ENCODE measurements at regions not wholly inside any gene's neighbourhood (a gene's known extent, or its start where the extent isn't known, plus 50 kb on each side); places are given as distances from the start of the nearest gene placed in this dataset.

- Histone ChIP-seq H3K4me1 (ENCODE audit: insufficient read depth, low read length, poor library complexity, severe bottlenecking) (no peaks in the 10 kb centered on the region), H3K27me3 (replicated peaks; ENCODE audit: insufficient read depth, low read depth, low read length, poor library complexity) (peaks cover 5% of the 10 kb centered on the region), H3K9me3 (ENCODE audit: low read depth, low read length, poor library complexity, severe bottlenecking) (no peaks in the 10 kb centered on the region), H3K27ac (ENCODE audit: low read depth, low read length, poor library complexity, severe bottlenecking) (no peak overlapping the region), H3K36me3 (ENCODE audit: insufficient read depth, low read length, poor library complexity, severe bottlenecking) (no peaks in the 10 kb centered on the region), H3K4me3 (ENCODE audit: low read depth, low read length, poor library complexity, severe bottlenecking) (no peak overlapping the region)
- no TSS peak for BruUV-seq (replicated peaks)
- CTCF ChIA-PET: no interaction called here
- intact Hi-C loops (cut with micrococcal nuclease; ENCODE audit: unreplicated experiment): no loop called here
- no peak for TF ChIP-seq CTCF (conservative IDR thresholded peaks at IDR 0.05; ENCODE audit: low read depth, low read length)
- no peak for TF ChIP-seq EZH2 (IDR thresholded peaks at IDR 0.05; ENCODE audit: borderline replicate concordance, low read depth, low read length, poor library complexity, severe bottlenecking)
- POLR2A ChIA-PET (ENCODE audit: low non-redundant PET): no interaction called here
- no peak for DNase-seq (ENCODE audit: low spot score)
These were observed 437.0 kb upstream of the ASIC2 start for GRCh38 chr17:33730131-33730530.

GRCh38 chr17:33732116-33732515 is 439.0 kb upstream of the ASIC2 start:
- Histone ChIP-seq H3K4me1 (ENCODE audit: insufficient read depth, low read length, poor library complexity, severe bottlenecking) (no peaks in the 10 kb centered on the region), H3K9me3 (ENCODE audit: low read depth, low read length, poor library complexity, severe bottlenecking) (no peaks in the 10 kb centered on the region), H3K27ac (ENCODE audit: low read depth, low read length, poor library complexity, severe bottlenecking) (no peak overlapping the region), H3K36me3 (ENCODE audit: insufficient read depth, low read length, poor library complexity, severe bottlenecking) (no peaks in the 10 kb centered on the region), H3K27me3 (replicated peaks; ENCODE audit: insufficient read depth, low read depth, low read length, poor library complexity) (peaks cover 3% of the 10 kb centered on the region), H3K4me3 (ENCODE audit: low read depth, low read length, poor library complexity, severe bottlenecking) (no peak overlapping the region)
- ChIA-PET CTCF (no interaction called here), POLR2A (ENCODE audit: low non-redundant PET) (no interaction called here)
- DNase-seq (ENCODE audit: low spot score): peak; percentile 28
- TF ChIP-seq CTCF (conservative IDR thresholded peaks at IDR 0.05; ENCODE audit: low read depth, low read length): no peak
- no peak for TF ChIP-seq EZH2 (IDR thresholded peaks at IDR 0.05; ENCODE audit: borderline replicate concordance, low read depth, low read length, poor library complexity, severe bottlenecking)
- no TSS peak for BruUV-seq (replicated peaks)
- intact Hi-C loops (cut with micrococcal nuclease; ENCODE audit: unreplicated experiment): no loop called here

- intact Hi-C loops (cut with micrococcal nuclease; ENCODE audit: unreplicated experiment): no loop called here
- ChIA-PET CTCF (no interaction called here), POLR2A (ENCODE audit: low non-redundant PET) (no interaction called here)
- peaks cover 3% of the 10 kb centered on the region for H3K27me3 ChIP-seq (replicated peaks; ENCODE audit: insufficient read depth, low read depth, low read length, poor library complexity)
- no peaks in the 10 kb centered on the region for H3K4me1 ChIP-seq (ENCODE audit: insufficient read depth, low read length, poor library complexity, severe bottlenecking)
- H3K27ac ChIP-seq (ENCODE audit: low read depth, low read length, poor library complexity, severe bottlenecking): no peak overlapping the region
- H3K36me3 ChIP-seq (ENCODE audit: insufficient read depth, low read length, poor library complexity, severe bottlenecking): no peaks in the 10 kb centered on the region
- DNase-seq (ENCODE audit: low spot score): no peak
- no peak overlapping the region for H3K4me3 ChIP-seq (ENCODE audit: low read depth, low read length, poor library complexity, severe bottlenecking)
- no peaks in the 10 kb centered on the region for H3K9me3 ChIP-seq (ENCODE audit: low read depth, low read length, poor library complexity, severe bottlenecking)
- TF ChIP-seq EZH2 (IDR thresholded peaks at IDR 0.05; ENCODE audit: borderline replicate concordance, low read depth, low read length, poor library complexity, severe bottlenecking) (no peak), CTCF (conservative IDR thresholded peaks at IDR 0.05; ENCODE audit: low read depth, low read length) (no peak)
- no TSS peak for BruUV-seq (replicated peaks)
These were observed 446.6 kb upstream of the ASIC2 start for GRCh38 chr17:33739714-33740113.
